RWPE1 (cell line): ENCODE measurements at regions not wholly inside any gene's neighbourhood (a gene's known extent, or its start where the extent isn't known, plus 50 kb on each side); places are given as distances from the start of the nearest gene placed in this dataset.

Experiments
- CTCF ChIA-PET: fragments of 350-600 bp; sonication (Branson Sonifier 250); formaldehyde crosslinking; extraction: SDS; loops from one replicate; lab custom pipeline; 2021; lab: Yijun Ruan, JAX
- POLR2A ChIA-PET: fragments of 400-600 bp; formaldehyde crosslinking; extraction: SDS; loops from one replicate; lab custom pipeline; 2020; ENCODE audit warnings: antibody characterized with exemption; ENCODE audit not compliant: low non-redundant PET; lab: Yijun Ruan, JAX
- DNase-seq: peaks from one replicate; pipeline ENCODE4 v3.0.0; 2012; ENCODE audit warnings: low spot score
- H3K27ac ChIP-seq: fragments of 450-650 bp; 2 replicates; pipeline ENCODE4 v1.5.1; 2017
- TF ChIP-seq, protein P1 (sequence below): fragments of 450-650 bp; conservative IDR thresholded peaks from 2 replicates; pipeline ENCODE4 v1.5.1; 2017; ENCODE audit warnings: low read depth, mild to moderate bottlenecking

DNA sequence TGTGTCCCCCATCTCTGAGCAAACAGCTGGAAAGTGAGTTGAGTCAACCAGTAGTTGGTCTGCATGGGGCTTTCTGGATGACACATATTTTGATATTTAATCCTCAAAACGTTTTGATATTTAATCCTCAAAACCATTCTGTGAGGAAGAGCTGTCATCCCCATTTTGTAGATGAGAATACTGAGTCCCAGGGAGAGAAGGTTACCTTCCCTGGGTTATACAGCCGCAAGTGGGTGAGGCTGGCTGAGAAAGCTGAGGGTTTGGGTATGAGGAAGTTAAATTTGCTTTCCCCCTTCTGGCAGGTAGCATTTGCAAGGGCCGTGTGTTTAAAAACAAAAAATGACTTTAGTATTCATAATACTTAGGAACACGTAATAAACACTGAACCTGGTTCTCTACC lies 447.2 kb downstream of the XYLT1 start:
- no peak overlapping the region for H3K27ac ChIP-seq
- CTCF ChIA-PET = interaction anchor here (0.6 kb wide), 1 partner anchor 253 kb away, joined by 3 read pairs; no protein-coding TSS in a partner anchor
- TF ChIP-seq, protein P1, sequence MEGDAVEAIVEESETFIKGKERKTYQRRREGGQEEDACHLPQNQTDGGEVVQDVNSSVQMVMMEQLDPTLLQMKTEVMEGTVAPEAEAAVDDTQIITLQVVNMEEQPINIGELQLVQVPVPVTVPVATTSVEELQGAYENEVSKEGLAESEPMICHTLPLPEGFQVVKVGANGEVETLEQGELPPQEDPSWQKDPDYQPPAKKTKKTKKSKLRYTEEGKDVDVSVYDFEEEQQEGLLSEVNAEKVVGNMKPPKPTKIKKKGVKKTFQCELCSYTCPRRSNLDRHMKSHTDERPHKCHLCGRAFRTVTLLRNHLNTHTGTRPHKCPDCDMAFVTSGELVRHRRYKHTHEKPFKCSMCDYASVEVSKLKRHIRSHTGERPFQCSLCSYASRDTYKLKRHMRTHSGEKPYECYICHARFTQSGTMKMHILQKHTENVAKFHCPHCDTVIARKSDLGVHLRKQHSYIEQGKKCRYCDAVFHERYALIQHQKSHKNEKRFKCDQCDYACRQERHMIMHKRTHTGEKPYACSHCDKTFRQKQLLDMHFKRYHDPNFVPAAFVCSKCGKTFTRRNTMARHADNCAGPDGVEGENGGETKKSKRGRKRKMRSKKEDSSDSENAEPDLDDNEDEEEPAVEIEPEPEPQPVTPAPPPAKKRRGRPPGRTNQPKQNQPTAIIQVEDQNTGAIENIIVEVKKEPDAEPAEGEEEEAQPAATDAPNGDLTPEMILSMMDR = no peak
- DNase-seq = no peak
- POLR2A ChIA-PET = no interaction called here

DNA sequence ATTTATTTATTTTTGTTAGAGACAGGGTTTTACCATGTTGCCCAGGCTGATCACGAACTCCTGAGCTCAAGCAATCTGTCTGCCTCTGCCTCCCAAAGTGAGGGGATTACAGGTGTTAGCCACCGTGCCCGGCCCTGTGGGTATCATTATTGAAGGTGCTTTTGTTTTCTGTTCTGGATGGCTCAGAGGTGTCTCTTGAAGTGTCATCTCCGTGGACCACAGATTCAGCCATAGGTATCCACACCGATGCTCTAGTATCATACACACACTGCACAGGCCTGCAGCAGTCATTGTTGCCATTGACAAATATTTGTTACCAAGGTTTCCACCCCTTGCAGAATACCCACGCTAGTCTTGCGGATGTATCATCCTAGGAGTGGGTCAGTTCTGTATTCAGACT lies 446.2 kb downstream of the XYLT1 start:
- ChIA-PET POLR2A (no interaction called here), CTCF (no interaction called here)
- DNase-seq = no peak
- no peak overlapping the region for H3K27ac ChIP-seq
- TF ChIP-seq, protein P1 = no peak

DNA sequence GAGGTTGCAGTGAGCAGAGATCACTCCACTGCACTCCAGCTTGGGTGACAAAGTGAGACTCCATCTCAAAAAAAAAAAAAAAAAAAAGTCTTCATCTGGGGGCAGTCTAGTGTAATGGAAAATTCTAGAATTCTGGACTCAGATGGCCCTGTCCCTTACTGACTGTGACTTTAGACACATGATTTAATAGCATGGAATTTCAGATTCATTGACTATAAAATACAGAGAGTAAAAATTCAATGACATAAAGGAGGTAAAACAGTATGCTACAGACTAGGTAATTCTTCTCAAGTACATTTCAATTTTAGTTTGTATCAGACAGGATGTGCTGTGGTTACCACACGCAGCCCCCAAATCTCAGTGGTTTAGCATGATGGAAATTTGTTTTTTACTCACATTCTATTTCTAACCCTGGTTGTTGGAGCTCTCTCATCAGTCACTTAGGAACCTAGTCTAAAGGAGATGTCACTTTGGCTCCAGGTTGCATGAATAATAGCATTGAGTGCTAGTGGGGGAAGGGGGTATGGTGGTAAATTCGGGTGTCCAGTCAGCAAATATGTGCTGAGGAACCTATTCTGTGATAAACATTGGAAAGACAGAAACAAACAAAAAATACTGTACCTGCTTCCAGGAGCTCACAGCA lies 444.0 kb downstream of the XYLT1 start:
- TF ChIP-seq, protein P1 = no peak
- ChIA-PET CTCF (no interaction called here), POLR2A (no interaction called here)
- H3K27ac ChIP-seq = no peak overlapping the region
- no peak for DNase-seq

DNA sequence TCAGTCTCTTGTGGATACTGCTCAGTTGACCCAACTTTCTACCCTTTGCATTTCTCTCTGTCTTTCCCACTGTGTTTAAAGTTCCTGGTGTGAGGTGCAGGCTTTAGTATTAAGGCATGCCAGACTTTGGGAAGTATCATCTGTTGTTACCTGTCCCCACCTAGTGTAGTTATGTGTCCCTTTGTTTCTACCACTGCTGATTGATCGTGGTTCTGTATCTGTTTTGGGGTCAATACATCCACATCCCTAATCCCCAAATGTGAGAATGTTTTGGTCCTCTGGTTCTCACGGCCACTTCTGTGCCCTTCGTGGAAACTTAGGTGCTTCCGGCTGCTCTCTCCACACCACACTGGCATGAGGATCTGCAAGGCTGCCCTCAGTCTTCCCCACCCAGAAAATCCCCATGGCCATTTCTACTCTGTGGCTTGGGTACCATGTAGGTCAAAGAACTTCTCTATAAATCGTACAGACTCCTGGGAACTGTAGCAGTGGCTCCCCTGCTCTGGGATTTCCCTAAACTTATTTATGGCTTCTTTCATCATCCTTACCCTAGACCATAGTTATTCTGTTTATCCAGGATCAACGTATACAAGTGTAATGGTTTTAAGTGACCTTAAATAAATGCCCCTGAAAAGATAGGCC lies 443.2 kb downstream of the XYLT1 start:
- no peak for DNase-seq
- TF ChIP-seq, protein P1 = no peak
- H3K27ac ChIP-seq = no peak overlapping the region
- POLR2A ChIA-PET = no interaction called here
- CTCF ChIA-PET = no interaction called here

- H3K27ac ChIP-seq = no peak overlapping the region
- ChIA-PET POLR2A (no interaction called here), CTCF (no interaction called here)
- TF ChIP-seq, protein P1 = no peak
- no peak for DNase-seq
Measured at GRCh38 chr16:17029602-17030350, 441.0 kb downstream of the XYLT1 start.

GRCh38 chr16:17031484-17032268 lies 439.1 kb downstream of the XYLT1 start:
- ChIA-PET POLR2A (no interaction called here), CTCF (no interaction called here)
- no peak overlapping the region for H3K27ac ChIP-seq
- TF ChIP-seq, protein P1 = no peak
- DNase-seq = no peak
